ENCODE measurements at regions not wholly inside any gene's neighbourhood (a gene's known extent, or its start where the extent isn't known, plus 50 kb on each side); places are given as distances from the start of the nearest gene placed in this dataset.

- ATAC-seq (replicated peaks in 6 of 8): no peak
- in situ Hi-C loops (cut with MboI; ENCODE audit: low pct_unique_long_range_greater_than_20kb in 2 of 9, low sequenced_read_pairs in 9 of 9, unreplicated experiment in 9 of 9): loop anchor here in 1 of 9 experiments (25.0 kb wide), 1 partner anchor 102 kb away; no protein-coding TSS in a partner anchor
- Histone ChIP-seq H3K4me3 (no peak overlapping the region), H3K4me1 (replicated peaks in 1 of 2) (no peaks in the 10 kb centered on the region), H3K27ac (no peak overlapping the region)
Measured at GRCh38 chr18:45284851-45285250, 330.4 kb upstream of the SLC14A2 start.

- WGBS, 10 experiments: 60 to 100% (median 78%) methylated on average over 1 to 7 of the region's 10 CpGs; no CpG with 5 or more reads in 2 of the 10 experiments
- H3K27ac ChIP-seq: no peak overlapping the region
- H3K4me1 ChIP-seq (replicated peaks in 1 of 2): no peaks in the 10 kb centered on the region
- no peak overlapping the region for H3K4me3 ChIP-seq
- ATAC-seq (replicated peaks in 6 of 8): no peak
- in situ Hi-C loops (cut with MboI; ENCODE audit: low pct_unique_long_range_greater_than_20kb in 2 of 9, low sequenced_read_pairs in 9 of 9, unreplicated experiment in 9 of 9): loop anchor here in 1 of 9 experiments (25.0 kb wide), 1 partner anchor 102 kb away; no protein-coding TSS in a partner anchor
Measured at GRCh38 chr18:45285251-45285650, 330.0 kb upstream of the SLC14A2 start.

GRCh38 chr18:45286431-45286830 is 328.8 kb upstream of the SLC14A2 start:
- peaks cover 2 to 7% of the 10 kb centered on the region in 2 donors for H3K4me1 ChIP-seq (replicated peaks in 1 of 2)
- no peak for ATAC-seq (replicated peaks in 6 of 8)
- in situ Hi-C loops (cut with MboI; ENCODE audit: low pct_unique_long_range_greater_than_20kb in 2 of 9, low sequenced_read_pairs in 9 of 9, unreplicated experiment in 9 of 9): loop anchor here in 1 of 9 experiments (25.0 kb wide), 1 partner anchor 101 kb away; no protein-coding TSS in a partner anchor
- 10 to 85% (median 44%) methylated on average over 1 to 3 of the region's 3 CpGs for WGBS, 10 experiments
- no peak overlapping the region for H3K27ac ChIP-seq
- H3K4me3 ChIP-seq: no peak overlapping the region

- no peak for ATAC-seq (replicated peaks in 6 of 8)
- no peak overlapping the region for H3K27ac ChIP-seq
- 82 to 93% (median 86%) methylated on average over 2 to 4 of the region's 9 CpGs; no CpG with 5 or more reads in 7 of the 10 experiments for WGBS, 10 experiments
- peaks cover 13 to 18% of the 10 kb centered on the region in 2 donors for H3K4me1 ChIP-seq (replicated peaks in 1 of 2)
- in situ Hi-C loops (cut with MboI; ENCODE audit: low pct_unique_long_range_greater_than_20kb in 2 of 9, low sequenced_read_pairs in 9 of 9, unreplicated experiment in 9 of 9): loop anchor here in 1 of 9 experiments (25.0 kb wide), 1 partner anchor 100 kb away; no protein-coding TSS in a partner anchor
- H3K4me3 ChIP-seq: no peak overlapping the region
Measured at GRCh38 chr18:45287531-45287930, 327.7 kb upstream of the SLC14A2 start.

- no peak overlapping the region for H3K27ac ChIP-seq
- ATAC-seq (replicated peaks in 6 of 8): no peak
- peaks cover 14 to 25% of the 10 kb centered on the region in 2 donors for H3K4me1 ChIP-seq (replicated peaks in 1 of 2)
- 80 to 100% (median 97%) methylated on average over 1 to 4 of the region's 4 CpGs; no CpG with 5 or more reads in 2 of the 10 experiments for WGBS, 10 experiments
- no peak overlapping the region for H3K4me3 ChIP-seq
- in situ Hi-C loops (cut with MboI; ENCODE audit: low pct_unique_long_range_greater_than_20kb in 2 of 9, low sequenced_read_pairs in 9 of 9, unreplicated experiment in 9 of 9): loop anchor here in 1 of 9 experiments (25.0 kb wide), 1 partner anchor 97 kb away; no protein-coding TSS in a partner anchor
Measured at GRCh38 chr18:45290364-45290763, 324.9 kb upstream of the SLC14A2 start.

GRCh38 chr18:45291621-45292615 is 323.4 kb upstream of the SLC14A2 start:
- 43 to 81% (median 64%) methylated on average over 1 to 11 of the region's 17 CpGs for WGBS, 10 experiments
- in situ Hi-C loops (cut with MboI; ENCODE audit: low pct_unique_long_range_greater_than_20kb in 2 of 9, low sequenced_read_pairs in 9 of 9, unreplicated experiment in 9 of 9): loop anchor here in 1 of 9 experiments (25.0 kb wide), 1 partner anchor 95 kb away; no protein-coding TSS in a partner anchor
- Histone ChIP-seq H3K4me3 (no peak overlapping the region), H3K27ac (peak overlapping the region; percentile 28 to 29), H3K4me1 (replicated peaks in 1 of 2) (peaks cover 14 to 25% of the 10 kb centered on the region in 2 donors)
- peak in 7 of 8 experiments; percentile 79 to 97 (median 93) for ATAC-seq (replicated peaks in 6 of 8)

GRCh38 chr18:45295388-45295787 is 319.9 kb upstream of the SLC14A2 start:
- 57 to 100% (median 100%) methylated on average over 1 to 5 of the region's 6 CpGs; no CpG with 5 or more reads in 3 of the 10 experiments for WGBS, 10 experiments
- no peak overlapping the region for H3K4me3 ChIP-seq
- in situ Hi-C loops (cut with MboI; ENCODE audit: low pct_unique_long_range_greater_than_20kb in 2 of 9, low sequenced_read_pairs in 9 of 9, unreplicated experiment in 9 of 9): loop anchor here in 1 of 9 experiments (25.0 kb wide), 1 partner anchor 92 kb away; no protein-coding TSS in a partner anchor
- H3K4me1 ChIP-seq (replicated peaks in 1 of 2): peaks cover 20 to 25% of the 10 kb centered on the region in 2 donors
- H3K27ac ChIP-seq: no peak overlapping the region
- no peak for ATAC-seq (replicated peaks in 6 of 8)

- in situ Hi-C loops (cut with MboI; ENCODE audit: low pct_unique_long_range_greater_than_20kb in 2 of 9, low sequenced_read_pairs in 9 of 9, unreplicated experiment in 9 of 9): loop anchor here in 1 of 9 experiments (25.0 kb wide), 1 partner anchor 88 kb away; no protein-coding TSS in a partner anchor
- peak in 1 of 8 experiments; percentile 30 for ATAC-seq (replicated peaks in 6 of 8)
- 0 to 80% (median 44%) methylated on average over 1 to 3 of the region's 3 CpGs; no CpG with 5 or more reads in 1 of the 10 experiments for WGBS, 10 experiments
Measured at GRCh38 chr18:45298986-45299385, 316.3 kb upstream of the SLC14A2 start.

GRCh38 chr18:45303026-45303425 is 312.2 kb upstream of the SLC14A2 start:
- Histone ChIP-seq H3K27ac (no peak overlapping the region), H3K4me3 (no peak overlapping the region), H3K4me1 (replicated peaks in 1 of 2) (peaks cover 5 to 6% of the 10 kb centered on the region in 2 donors)
- in situ Hi-C loops (cut with MboI; ENCODE audit: low pct_unique_long_range_greater_than_20kb in 2 of 9, low sequenced_read_pairs in 9 of 9, unreplicated experiment in 9 of 9): no loop called here
- 1 to 92% (median 67%) methylated on average over 2 to 7 of the region's 7 CpGs for WGBS, 10 experiments
- no peak for ATAC-seq (replicated peaks in 6 of 8)

More at GRCh38 chr18:45298986-45299385, 316.3 kb upstream of the SLC14A2 start:
- Histone ChIP-seq H3K4me1 (replicated peaks in 1 of 2) (peaks cover 4 to 6% of the 10 kb centered on the region in 2 donors), H3K27ac (no peak overlapping the region), H3K4me3 (no peak overlapping the region)

- H3K4me3 ChIP-seq: no peak overlapping the region
- 60 to 100% (median 80%) methylated on average over 1 of the region's 1 CpG; no CpG with 5 or more reads in 7 of the 10 experiments for WGBS, 10 experiments
- in situ Hi-C loops (cut with MboI; ENCODE audit: low pct_unique_long_range_greater_than_20kb in 2 of 9, low sequenced_read_pairs in 9 of 9, unreplicated experiment in 9 of 9): no loop called here
- no peak overlapping the region for H3K27ac ChIP-seq
- peaks cover 0 to 5% of the 10 kb centered on the region in 2 donors for H3K4me1 ChIP-seq (replicated peaks in 1 of 2)
- ATAC-seq (replicated peaks in 6 of 8): no peak
Measured at GRCh38 chr18:45304558-45304957, 310.7 kb upstream of the SLC14A2 start.

GRCh38 chr18:45312555-45313126 is 302.6 kb upstream of the SLC14A2 start:
- 20 to 100% (median 64%) methylated on average over 1 to 9 of the region's 9 CpGs; no CpG with 5 or more reads in 2 of the 10 experiments for WGBS, 10 experiments
- ATAC-seq (replicated peaks in 6 of 8): no peak
- in situ Hi-C loops (cut with MboI; ENCODE audit: low pct_unique_long_range_greater_than_20kb in 2 of 9, low sequenced_read_pairs in 9 of 9, unreplicated experiment in 9 of 9): no loop called here
- H3K4me1 ChIP-seq (replicated peaks in 1 of 2): no peaks in the 10 kb centered on the region
- no peak overlapping the region for H3K27ac ChIP-seq
- no peak overlapping the region for H3K4me3 ChIP-seq

GRCh38 chr18:45316127-45316526 is 299.1 kb upstream of the SLC14A2 start:
- no peak for ATAC-seq (replicated peaks in 6 of 8)
- in situ Hi-C loops (cut with MboI; ENCODE audit: low pct_unique_long_range_greater_than_20kb in 2 of 9, low sequenced_read_pairs in 9 of 9, unreplicated experiment in 9 of 9): no loop called here
- H3K4me3 ChIP-seq: no peak overlapping the region
- H3K27ac ChIP-seq: no peak overlapping the region
- 40 to 100% (median 100%) methylated on average over 1 to 3 of the region's 3 CpGs; no CpG with 5 or more reads in 5 of the 10 experiments for WGBS, 10 experiments
- peaks cover 6 to 8% of the 10 kb centered on the region in 2 donors for H3K4me1 ChIP-seq (replicated peaks in 1 of 2)
